Breast epithelium (tissue), 3 donors: ENCODE measurements at regions not wholly inside any gene's neighbourhood (a gene's known extent, or its start where the extent isn't known, plus 50 kb on each side); places are given as distances from the start of the nearest gene placed in this dataset.

Experiments
- CTCF ChIP-seq, 3 donors: fragments of 450-650 bp; IDR thresholded peaks; one replicate each; pipeline ENCODE4 v1.5.1; 2016 to 2017; ENCODE audit warnings: antibody characterized with exemption in 3 of 3, mild to moderate bottlenecking in 3 of 3, moderate library complexity in 3 of 3
- POLR2A ChIP-seq: fragments of 450-650 bp; IDR thresholded peaks from one replicate; pipeline ENCODE4 v1.6.1; 2016; ENCODE audit warnings: antibody characterized with exemption, mild to moderate bottlenecking, moderate library complexity
- POLR2AphosphoS5 ChIP-seq, 3 donors: sonication (generic); formaldehyde crosslinking; IDR thresholded peaks; one replicate each; pipeline ENCODE4 v1.6.1; 2017; ENCODE audit warnings: antibody characterized with exemption in 3 of 3

GRCh38 chr5:164115420-164115819 lies 610.0 kb downstream of the MAT2B start:
- no peak for TF ChIP-seq POLR2A
- no peak for TF ChIP-seq CTCF (IDR thresholded peaks at IDR 0.05)
- TF ChIP-seq POLR2AphosphoS5 (IDR thresholded peaks at IDR 0.05): no peak
